ENCODE measurements at regions not wholly inside any gene's neighbourhood (a gene's known extent, or its start where the extent isn't known, plus 50 kb on each side); places are given as distances from the start of the nearest gene placed in this dataset.

- TF ChIP-seq EP300 (IDR thresholded peaks at IDR 0.05): no peak
- TF ChIP-seq, protein P1, sequence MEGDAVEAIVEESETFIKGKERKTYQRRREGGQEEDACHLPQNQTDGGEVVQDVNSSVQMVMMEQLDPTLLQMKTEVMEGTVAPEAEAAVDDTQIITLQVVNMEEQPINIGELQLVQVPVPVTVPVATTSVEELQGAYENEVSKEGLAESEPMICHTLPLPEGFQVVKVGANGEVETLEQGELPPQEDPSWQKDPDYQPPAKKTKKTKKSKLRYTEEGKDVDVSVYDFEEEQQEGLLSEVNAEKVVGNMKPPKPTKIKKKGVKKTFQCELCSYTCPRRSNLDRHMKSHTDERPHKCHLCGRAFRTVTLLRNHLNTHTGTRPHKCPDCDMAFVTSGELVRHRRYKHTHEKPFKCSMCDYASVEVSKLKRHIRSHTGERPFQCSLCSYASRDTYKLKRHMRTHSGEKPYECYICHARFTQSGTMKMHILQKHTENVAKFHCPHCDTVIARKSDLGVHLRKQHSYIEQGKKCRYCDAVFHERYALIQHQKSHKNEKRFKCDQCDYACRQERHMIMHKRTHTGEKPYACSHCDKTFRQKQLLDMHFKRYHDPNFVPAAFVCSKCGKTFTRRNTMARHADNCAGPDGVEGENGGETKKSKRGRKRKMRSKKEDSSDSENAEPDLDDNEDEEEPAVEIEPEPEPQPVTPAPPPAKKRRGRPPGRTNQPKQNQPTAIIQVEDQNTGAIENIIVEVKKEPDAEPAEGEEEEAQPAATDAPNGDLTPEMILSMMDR (IDR thresholded peaks at IDR 0.05): no peak
- no peak for TF ChIP-seq POLR2A (IDR thresholded peaks at IDR 0.05)
- no peak for TF ChIP-seq POLR2AphosphoS5 (IDR thresholded peaks at IDR 0.05)
These were observed 198.7 kb downstream of the QDPR start for GRCh38 chr4:17313194-17313593.

All from stomach (tissue), 4 donors.